ENCODE measurements at regions not wholly inside any gene's neighbourhood (a gene's known extent, or its start where the extent isn't known, plus 50 kb on each side); places are given as distances from the start of the nearest gene placed in this dataset.

DNA sequence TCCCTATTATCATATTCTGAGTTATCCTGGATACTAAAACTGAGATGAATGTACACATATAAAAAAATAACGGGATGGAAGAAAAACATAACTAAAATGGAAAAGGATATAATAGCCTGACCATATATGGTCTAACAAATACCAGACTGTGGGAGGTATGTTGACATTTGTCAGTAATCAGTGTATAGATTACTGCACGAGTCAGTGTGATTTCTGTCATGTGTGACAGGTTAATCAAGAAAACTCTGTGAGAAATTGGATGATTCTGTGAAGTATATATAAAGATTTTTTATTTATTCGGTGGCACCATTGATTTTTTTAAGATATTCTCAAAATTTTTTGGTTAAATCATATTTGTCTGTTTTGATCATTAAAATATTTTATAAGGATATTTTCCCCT, 547.3 kb upstream of the B3GALT2 start:
- no peak for TF ChIP-seq POLR2A (IDR thresholded peaks at IDR 0.05)
- TF ChIP-seq, protein P1, sequence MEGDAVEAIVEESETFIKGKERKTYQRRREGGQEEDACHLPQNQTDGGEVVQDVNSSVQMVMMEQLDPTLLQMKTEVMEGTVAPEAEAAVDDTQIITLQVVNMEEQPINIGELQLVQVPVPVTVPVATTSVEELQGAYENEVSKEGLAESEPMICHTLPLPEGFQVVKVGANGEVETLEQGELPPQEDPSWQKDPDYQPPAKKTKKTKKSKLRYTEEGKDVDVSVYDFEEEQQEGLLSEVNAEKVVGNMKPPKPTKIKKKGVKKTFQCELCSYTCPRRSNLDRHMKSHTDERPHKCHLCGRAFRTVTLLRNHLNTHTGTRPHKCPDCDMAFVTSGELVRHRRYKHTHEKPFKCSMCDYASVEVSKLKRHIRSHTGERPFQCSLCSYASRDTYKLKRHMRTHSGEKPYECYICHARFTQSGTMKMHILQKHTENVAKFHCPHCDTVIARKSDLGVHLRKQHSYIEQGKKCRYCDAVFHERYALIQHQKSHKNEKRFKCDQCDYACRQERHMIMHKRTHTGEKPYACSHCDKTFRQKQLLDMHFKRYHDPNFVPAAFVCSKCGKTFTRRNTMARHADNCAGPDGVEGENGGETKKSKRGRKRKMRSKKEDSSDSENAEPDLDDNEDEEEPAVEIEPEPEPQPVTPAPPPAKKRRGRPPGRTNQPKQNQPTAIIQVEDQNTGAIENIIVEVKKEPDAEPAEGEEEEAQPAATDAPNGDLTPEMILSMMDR (IDR thresholded peaks at IDR 0.05), result no peak
- Histone ChIP-seq H3K36me3 (no peaks in the 10 kb centered on the region), H3K4me3 (replicated peaks in 1 of 3) (no peak overlapping the region), H3K27ac (no peak overlapping the region), H3K27me3 (no peaks in the 10 kb centered on the region), H3K9me3 (no peaks in the 10 kb centered on the region), H3K4me1 (no peaks in the 10 kb centered on the region)
- intact Hi-C loops (cut with DNase I), result no loop called here
- 80 to 81% methylated on average over 3 of the region's 3 CpGs for WGBS, 2 donors
- DNase-seq, result no peak

DNA sequence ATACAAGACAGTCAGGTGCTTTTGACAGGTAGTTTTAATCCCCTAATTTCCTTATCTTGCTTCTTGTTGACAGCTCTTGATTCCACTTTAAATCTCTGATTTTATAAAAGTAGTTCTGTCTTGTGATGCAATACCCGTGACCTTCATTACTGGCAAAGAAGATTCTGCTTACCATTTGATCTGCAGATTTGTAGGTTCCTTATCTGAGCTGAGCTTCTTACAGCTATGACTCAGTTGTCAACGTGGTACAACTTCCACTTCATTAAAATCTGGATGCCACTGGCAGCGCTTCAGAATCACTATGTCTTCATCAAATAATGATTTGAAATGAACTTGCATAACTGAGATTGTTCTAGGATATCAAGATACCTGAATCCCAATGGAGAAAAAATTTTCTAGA, 543.6 kb upstream of the B3GALT2 start:
- no peak overlapping the region for H3K4me3 ChIP-seq (replicated peaks in 1 of 3)
- WGBS, 2 donors, result 84 to 86% methylated on average over 3 of the region's 3 CpGs
- no peak overlapping the region for H3K27ac ChIP-seq
- H3K4me1 ChIP-seq, result no peaks in the 10 kb centered on the region
- no peaks in the 10 kb centered on the region for H3K36me3 ChIP-seq
- no peak for DNase-seq
- TF ChIP-seq, protein P1 (IDR thresholded peaks at IDR 0.05), result no peak
- no peak for TF ChIP-seq POLR2A (IDR thresholded peaks at IDR 0.05)
- no peaks in the 10 kb centered on the region for H3K27me3 ChIP-seq
- intact Hi-C loops (cut with DNase I), result no loop called here
- no peaks in the 10 kb centered on the region for H3K9me3 ChIP-seq

DNA sequence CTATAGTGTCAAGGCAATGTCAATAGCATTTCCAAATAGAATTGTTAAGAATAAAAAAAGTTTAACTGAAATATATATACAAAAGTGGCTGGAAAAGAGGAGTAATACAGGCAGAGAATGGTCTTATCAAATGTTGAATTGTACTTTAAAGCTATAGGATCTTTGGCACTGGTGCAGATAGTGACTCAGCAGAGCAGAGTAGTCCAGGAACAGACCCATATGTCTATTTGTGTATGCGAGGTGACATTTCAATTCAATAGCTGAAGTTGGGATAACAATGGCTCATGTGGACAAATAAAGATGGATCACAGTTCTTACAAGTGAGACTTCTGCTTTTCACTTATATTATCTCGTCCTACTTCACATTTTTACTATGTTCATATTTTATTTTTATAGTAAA, 543.0 kb upstream of the B3GALT2 start:
- intact Hi-C loops (cut with DNase I), result no loop called here
- 66 to 83% methylated on average over 2 of the region's 2 CpGs for WGBS, 2 donors
- Histone ChIP-seq H3K27ac (no peak overlapping the region), H3K36me3 (no peaks in the 10 kb centered on the region), H3K4me3 (replicated peaks in 1 of 3) (no peak overlapping the region), H3K9me3 (no peaks in the 10 kb centered on the region), H3K27me3 (no peaks in the 10 kb centered on the region), H3K4me1 (no peaks in the 10 kb centered on the region)
- no peak for TF ChIP-seq POLR2A (IDR thresholded peaks at IDR 0.05)
- DNase-seq, result no peak

DNA sequence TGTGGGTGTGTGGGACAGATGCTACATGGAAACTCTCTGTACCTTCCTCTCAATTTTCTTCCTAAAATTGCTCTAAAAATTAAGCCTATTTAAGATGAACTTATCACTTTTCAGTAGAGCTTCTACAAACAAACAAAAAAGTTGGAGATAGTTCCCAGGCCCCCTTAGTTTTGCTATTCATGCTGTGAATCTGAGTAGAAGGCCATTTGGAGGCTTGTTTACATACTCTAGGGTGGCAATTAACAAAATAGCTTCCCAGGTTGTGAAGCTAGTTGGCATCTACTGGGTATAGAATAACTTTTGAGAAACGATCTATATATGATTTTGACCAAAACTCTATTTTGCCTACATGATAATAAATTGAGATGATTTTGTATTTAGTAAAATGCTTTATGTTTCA, 541.4 kb upstream of the B3GALT2 start:
- no peak overlapping the region for H3K4me3 ChIP-seq (replicated peaks in 1 of 3)
- H3K27ac ChIP-seq, result no peak overlapping the region
- no peaks in the 10 kb centered on the region for H3K9me3 ChIP-seq
- TF ChIP-seq, protein P1 (IDR thresholded peaks at IDR 0.05), result no peak
- TF ChIP-seq POLR2A (IDR thresholded peaks at IDR 0.05), result no peak
- DNase-seq, result no peak
- no peaks in the 10 kb centered on the region for H3K36me3 ChIP-seq
- intact Hi-C loops (cut with DNase I), result no loop called here
- H3K4me1 ChIP-seq, result no peaks in the 10 kb centered on the region
- H3K27me3 ChIP-seq, result no peaks in the 10 kb centered on the region
- 31 to 73% methylated on average over 1 of the region's 1 CpG for WGBS, 2 donors

DNA sequence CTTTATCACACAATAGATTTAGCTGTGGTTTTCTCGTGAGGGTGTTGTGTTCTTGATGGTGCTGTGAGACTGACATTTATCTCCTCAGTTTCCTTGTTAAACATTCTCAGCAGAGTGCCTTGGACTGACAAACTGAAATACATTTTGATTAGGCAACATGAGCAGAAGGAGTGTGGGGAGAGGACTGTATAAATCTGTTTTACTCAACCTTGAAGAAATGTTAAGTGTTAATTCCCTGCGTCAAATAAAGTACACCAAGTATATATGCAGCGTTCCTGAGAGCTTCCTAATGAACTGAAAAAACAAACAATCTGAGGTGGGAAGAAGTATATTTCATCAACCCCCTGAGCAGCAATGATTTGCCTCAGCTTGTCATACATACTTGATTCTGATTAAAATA, 540.3 kb upstream of the B3GALT2 start:
- no peaks in the 10 kb centered on the region for H3K27me3 ChIP-seq
- no peaks in the 10 kb centered on the region for H3K9me3 ChIP-seq
- H3K4me3 ChIP-seq (replicated peaks in 1 of 3), result no peak overlapping the region
- TF ChIP-seq, protein P1 (IDR thresholded peaks at IDR 0.05), result no peak
- TF ChIP-seq POLR2A (IDR thresholded peaks at IDR 0.05), result no peak
- H3K27ac ChIP-seq, result no peak overlapping the region
- no peak for DNase-seq
- intact Hi-C loops (cut with DNase I), result no loop called here
- WGBS, 2 donors, result 44 to 50% methylated on average over 3 of the region's 3 CpGs
- H3K36me3 ChIP-seq, result no peaks in the 10 kb centered on the region
- H3K4me1 ChIP-seq, result no peaks in the 10 kb centered on the region

DNA sequence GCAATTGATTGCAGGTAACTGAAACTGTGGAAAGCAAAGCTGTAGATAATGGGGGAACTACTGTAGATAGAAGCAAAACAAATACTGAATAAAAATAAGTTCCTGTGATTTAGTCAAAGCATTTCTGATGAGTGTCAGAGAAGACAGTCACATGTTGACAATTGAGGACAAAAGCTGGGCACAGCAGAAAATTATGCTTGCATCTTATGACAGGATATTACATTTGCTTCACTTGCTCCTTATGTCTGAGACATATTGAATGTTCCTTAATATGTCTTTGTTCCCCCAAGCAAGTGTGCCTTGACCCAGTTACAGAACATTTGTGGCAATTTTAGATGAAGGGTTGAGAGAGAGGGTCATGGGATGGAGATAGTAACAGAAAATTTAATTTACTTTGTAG, 526.0 kb upstream of the B3GALT2 start:
- peaks cover 0 to 3% of the 10 kb centered on the region in 2 donors for H3K4me1 ChIP-seq
- no peak overlapping the region for H3K4me3 ChIP-seq (replicated peaks in 1 of 3)
- intact Hi-C loops (cut with DNase I), result no loop called here
- TF ChIP-seq, protein P1 (IDR thresholded peaks at IDR 0.05), result no peak
- no peak for TF ChIP-seq POLR2A (IDR thresholded peaks at IDR 0.05)
- no peak overlapping the region for H3K27ac ChIP-seq
- H3K27me3 ChIP-seq, result no peaks in the 10 kb centered on the region
- no peak for DNase-seq
- H3K36me3 ChIP-seq, result no peaks in the 10 kb centered on the region
- no peaks in the 10 kb centered on the region for H3K9me3 ChIP-seq

All from thyroid gland (tissue), 4 donors.